HL-60 (cell line): ENCODE measurements at regions not wholly inside any gene's neighbourhood (a gene's known extent, or its start where the extent isn't known, plus 50 kb on each side); places are given as distances from the start of the nearest gene placed in this dataset.

Experiments
- DNase-seq, 2 experiments: peaks; one replicate each; pipeline ENCODE4 v3.0.0-alpha.2; 2010 to 2020; ENCODE audit warnings: low read depth in 1 of 2, low spot score in 1 of 2
- H3K27ac ChIP-seq: fragments of 250-450 bp; sonication (Bioruptor Pico); replicated peaks from 2 replicates; pipeline ENCODE4 v1.5.1; 2020; ENCODE audit warnings: mild to moderate bottlenecking, moderate library complexity
- H3K27me3 ChIP-seq: fragments of 250-450 bp; sonication (Bioruptor Pico); 2 replicates; pipeline ENCODE4 v1.5.1; 2021; ENCODE audit warnings: mild to moderate bottlenecking, moderate library complexity; ENCODE audit not compliant: insufficient read depth, poor library complexity, severe bottlenecking
- H3K4me3 ChIP-seq: replicated peaks from 2 replicates; pipeline ENCODE4 v1.5.1; 2011; ENCODE audit warnings: mild to moderate bottlenecking, control low read depth, low read length; ENCODE audit not compliant: insufficient read depth
- CTCF ChIP-seq: IDR thresholded peaks from one replicate; pipeline ENCODE4 v1.5.1; 2011; ENCODE audit warnings: low read length, control low read depth, inconsistent platforms; ENCODE audit not compliant: insufficient read depth
- GABPA ChIP-seq: IDR thresholded peaks from 2 replicates; pipeline ENCODE4 v1.6.1; 2012; ENCODE audit warnings: low read depth
- POLR2AphosphoS5 ChIP-seq: IDR thresholded peaks from 2 replicates; pipeline ENCODE4 v1.6.1; 2012; ENCODE audit warnings: low read depth
- REST ChIP-seq: IDR thresholded peaks from 2 replicates; pipeline ENCODE4 v1.6.1; 2012; ENCODE audit warnings: low read depth; ENCODE audit not compliant: insufficient replicate concordance
- SPI1 ChIP-seq: IDR thresholded peaks from 2 replicates; pipeline ENCODE4 v1.6.1; 2012; ENCODE audit warnings: low read depth, mild to moderate bottlenecking, borderline replicate concordance

GRCh38 chr1:181416268-181416860, 67.0 kb upstream of the CACNA1E start:
- TF ChIP-seq CTCF (no peak), SPI1 (no peak), GABPA (no peak), POLR2AphosphoS5 (no peak), REST (no peak)
- no peak overlapping the region for H3K4me3 ChIP-seq
- no peak overlapping the region for H3K27ac ChIP-seq
- no peak for DNase-seq
- no peaks in the 10 kb centered on the region for H3K27me3 ChIP-seq

- TF ChIP-seq GABPA (no peak), SPI1 (peak; percentile 66; the same call in 1 of the 2 replicates)
- no peak overlapping the region for H3K27ac ChIP-seq
- H3K27me3 ChIP-seq, result no peaks in the 10 kb centered on the region
- DNase-seq, result no peak
- no peak overlapping the region for H3K4me3 ChIP-seq
Measured at GRCh38 chr1:181417915-181418314, 65.4 kb upstream of the CACNA1E start.

GRCh38 chr1:181423301-181423918, 59.9 kb upstream of the CACNA1E start:
- DNase-seq, result no peak
- no peak overlapping the region for H3K27ac ChIP-seq
- H3K4me3 ChIP-seq, result no peak overlapping the region
- no peak for TF ChIP-seq SPI1
- peak; percentile 32 for TF ChIP-seq CTCF
- TF ChIP-seq POLR2AphosphoS5, result no peak
- no peak for TF ChIP-seq GABPA
- H3K27me3 ChIP-seq, result no peaks in the 10 kb centered on the region

GRCh38 chr1:181424786-181425403, 58.4 kb upstream of the CACNA1E start:
- peak in 1 of 2 experiments; percentile 70 for DNase-seq
- peak; percentile 82 for TF ChIP-seq CTCF
- TF ChIP-seq REST, result no peak
- Histone ChIP-seq H3K4me3 (no peak overlapping the region), H3K27me3 (no peaks in the 10 kb centered on the region), H3K27ac (no peak overlapping the region)
